Stomach smooth muscle (tissue), 2 donors: ENCODE measurements at regions not wholly inside any gene's neighbourhood (a gene's known extent, or its start where the extent isn't known, plus 50 kb on each side); places are given as distances from the start of the nearest gene placed in this dataset.

Source experiments
- H3K27ac ChIP-seq: one replicate; pipeline ENCODE4 v1.7.0; 2013; ENCODE audit warnings: mild to moderate bottlenecking, low read length, inconsistent platforms
- H3K27me3 ChIP-seq, 2 donors: one replicate each; pipeline ENCODE4 v1.7.0; 2013; ENCODE audit warnings: low read length in 2 of 2; ENCODE audit not compliant: insufficient read depth in 2 of 2, control insufficient read depth in 1 of 2
- H3K36me3 ChIP-seq, 2 donors: one replicate each; pipeline ENCODE4 v1.7.0; 2013; ENCODE audit warnings: low read length in 2 of 2; ENCODE audit not compliant: control insufficient read depth in 2 of 2, insufficient read depth in 2 of 2
- H3K4me1 ChIP-seq: one replicate; pipeline ENCODE4 v1.7.0; 2013; ENCODE audit warnings: low read length; ENCODE audit not compliant: control insufficient read depth, insufficient read depth
- H3K4me3 ChIP-seq, 2 donors: one replicate each; pipeline ENCODE4 v1.7.0; 2013; ENCODE audit warnings: low read length in 2 of 2
- H3K9ac ChIP-seq, 2 donors: one replicate each; pipeline ENCODE4 v1.7.0; 2013; ENCODE audit warnings: low read length in 2 of 2, mild to moderate bottlenecking in 1 of 2
- H3K9me3 ChIP-seq, 2 donors: one replicate each; pipeline ENCODE4 v1.7.0; 2013; ENCODE audit warnings: low read length in 2 of 2; ENCODE audit not compliant: control insufficient read depth in 2 of 2
- donor health status: healthy.
- donor health status: Pancreatic carcinoma.

- Histone ChIP-seq H3K4me1 (peaks cover 3% of the 10 kb centered on the region), H3K36me3 (no peaks in the 10 kb centered on the region), H3K9ac (no peak overlapping the region), H3K27me3 (no peaks in the 10 kb centered on the region), H3K4me3 (no peak overlapping the region), H3K9me3 (peaks cover 2 to 6% of the 10 kb centered on the region in 2 donors), H3K27ac (no peak overlapping the region)
Observed at GRCh38 chr12:98402671-98403070, 112.7 kb upstream of the TMPO start.

GRCh38 chr12:98403385-98403784, 112.0 kb upstream of the TMPO start:
- Histone ChIP-seq H3K36me3 (no peaks in the 10 kb centered on the region), H3K27me3 (no peaks in the 10 kb centered on the region), H3K4me3 (no peak overlapping the region), H3K9me3 (peaks cover 2 to 6% of the 10 kb centered on the region in 2 donors), H3K4me1 (peaks cover 3% of the 10 kb centered on the region), H3K9ac (no peak overlapping the region), H3K27ac (no peak overlapping the region)

- Histone ChIP-seq H3K4me1 (peaks cover 3% of the 10 kb centered on the region), H3K9ac (no peak overlapping the region), H3K36me3 (no peaks in the 10 kb centered on the region), H3K4me3 (no peak overlapping the region), H3K27ac (no peak overlapping the region), H3K27me3 (no peaks in the 10 kb centered on the region), H3K9me3 (peaks cover 2 to 6% of the 10 kb centered on the region in 2 donors)
Observed at GRCh38 chr12:98403936-98404335, 111.5 kb upstream of the TMPO start.

GRCh38 chr12:98405805-98406366, 109.5 kb upstream of the TMPO start:
- H3K9ac ChIP-seq, result no peak overlapping the region
- no peaks in the 10 kb centered on the region for H3K27me3 ChIP-seq
- no peaks in the 10 kb centered on the region for H3K4me1 ChIP-seq
- no peak overlapping the region for H3K27ac ChIP-seq
- no peaks in the 10 kb centered on the region for H3K36me3 ChIP-seq
- H3K9me3 ChIP-seq, result peaks cover 2 to 6% of the 10 kb centered on the region in 2 donors
- no peak overlapping the region for H3K4me3 ChIP-seq

- Histone ChIP-seq H3K4me1 (no peaks in the 10 kb centered on the region), H3K9me3 (peaks cover 2 to 6% of the 10 kb centered on the region in 2 donors), H3K27me3 (no peaks in the 10 kb centered on the region), H3K27ac (no peak overlapping the region), H3K36me3 (no peaks in the 10 kb centered on the region), H3K9ac (no peak overlapping the region), H3K4me3 (no peak overlapping the region)
Observed at GRCh38 chr12:98406378-98406777, 109.0 kb upstream of the TMPO start.

GRCh38 chr12:98408681-98409080, 106.7 kb upstream of the TMPO start:
- Histone ChIP-seq H3K36me3 (no peaks in the 10 kb centered on the region), H3K27ac (no peak overlapping the region), H3K27me3 (no peaks in the 10 kb centered on the region), H3K4me3 (no peak overlapping the region), H3K4me1 (no peaks in the 10 kb centered on the region), H3K9me3 (peaks cover 2 to 6% of the 10 kb centered on the region in 2 donors), H3K9ac (no peak overlapping the region)

GRCh38 chr12:98409548-98409947, 105.8 kb upstream of the TMPO start:
- H3K4me3 ChIP-seq, result no peak overlapping the region
- H3K27me3 ChIP-seq, result no peaks in the 10 kb centered on the region
- no peaks in the 10 kb centered on the region for H3K36me3 ChIP-seq
- H3K9ac ChIP-seq, result no peak overlapping the region
- no peaks in the 10 kb centered on the region for H3K4me1 ChIP-seq
- H3K27ac ChIP-seq, result no peak overlapping the region
- H3K9me3 ChIP-seq, result peaks cover 2 to 6% of the 10 kb centered on the region in 2 donors

- no peaks in the 10 kb centered on the region for H3K27me3 ChIP-seq
- no peak overlapping the region for H3K27ac ChIP-seq
- peaks cover 2 to 6% of the 10 kb centered on the region in 2 donors for H3K9me3 ChIP-seq
- no peaks in the 10 kb centered on the region for H3K4me1 ChIP-seq
- H3K36me3 ChIP-seq, result no peaks in the 10 kb centered on the region
- H3K4me3 ChIP-seq, result no peak overlapping the region
- no peak overlapping the region for H3K9ac ChIP-seq
Observed at GRCh38 chr12:98410356-98410755, 105.0 kb upstream of the TMPO start.

GRCh38 chr12:98416845-98417244, 98.5 kb upstream of the TMPO start:
- Histone ChIP-seq H3K4me1 (peaks cover 18% of the 10 kb centered on the region), H3K9ac (no peak overlapping the region), H3K27me3 (no peaks in the 10 kb centered on the region), H3K9me3 (no peaks in the 10 kb centered on the region), H3K27ac (no peak overlapping the region), H3K36me3 (no peaks in the 10 kb centered on the region), H3K4me3 (no peak overlapping the region)

- H3K4me1 ChIP-seq, result peaks cover 18% of the 10 kb centered on the region
- no peak overlapping the region for H3K4me3 ChIP-seq
- no peak overlapping the region for H3K27ac ChIP-seq
- no peaks in the 10 kb centered on the region for H3K36me3 ChIP-seq
- no peaks in the 10 kb centered on the region for H3K27me3 ChIP-seq
- H3K9me3 ChIP-seq, result no peaks in the 10 kb centered on the region
- no peak overlapping the region for H3K9ac ChIP-seq
Observed at GRCh38 chr12:98417266-98417665, 98.1 kb upstream of the TMPO start.

GRCh38 chr12:98418357-98419075, 96.9 kb upstream of the TMPO start:
- peak overlapping the region in 1 of 2 donors; percentile 1 for H3K9ac ChIP-seq
- H3K36me3 ChIP-seq, result no peaks in the 10 kb centered on the region
- peak overlapping the region; percentile 41 for H3K27ac ChIP-seq
- H3K27me3 ChIP-seq, result no peaks in the 10 kb centered on the region
- no peaks in the 10 kb centered on the region for H3K9me3 ChIP-seq
- H3K4me1 ChIP-seq, result peaks cover 18% of the 10 kb centered on the region
- peak overlapping the region in 1 of 2 donors; percentile 54 for H3K4me3 ChIP-seq
